HS-5 (cell line): ENCODE measurements at regions not wholly inside any gene's neighbourhood (a gene's known extent, or its start where the extent isn't known, plus 50 kb on each side); places are given as distances from the start of the nearest gene placed in this dataset.

Experiments
- DNase-seq: peaks from one replicate; pipeline ENCODE4 v3.0.0-alpha.2; 2012; ENCODE audit warnings: low read depth

GRCh38 chr5:147037515-147038205, 159.1 kb upstream of the PPP2R2B start:
- peak; percentile 61 for DNase-seq

GRCh38 chr5:147040856-147041255, 162.3 kb upstream of the PPP2R2B start:
- DNase-seq: no peak

GRCh38 chr5:147044572-147045273, 166.2 kb upstream of the PPP2R2B start:
- no peak for DNase-seq

GRCh38 chr5:147045290-147045689, 166.7 kb upstream of the PPP2R2B start:
- DNase-seq: no peak

- DNase-seq: no peak
These were observed 167.7 kb upstream of the PPP2R2B start for GRCh38 chr5:147046281-147046680.

- DNase-seq: no peak
These were observed 168.3 kb upstream of the PPP2R2B start for GRCh38 chr5:147046894-147047293.

GRCh38 chr5:147049764-147050163, 171.2 kb upstream of the PPP2R2B start:
- DNase-seq: no peak

- DNase-seq: no peak
These were observed 171.6 kb upstream of the PPP2R2B start for GRCh38 chr5:147050172-147050571.

GRCh38 chr5:147051193-147051592, 172.6 kb upstream of the PPP2R2B start:
- no peak for DNase-seq

- DNase-seq: no peak
These were observed 174.0 kb upstream of the PPP2R2B start for GRCh38 chr5:147052519-147052918.

GRCh38 chr5:147055089-147055826, 176.7 kb upstream of the PPP2R2B start:
- DNase-seq: no peak

- DNase-seq: no peak
These were observed 177.5 kb upstream of the PPP2R2B start for GRCh38 chr5:147055850-147056566.

GRCh38 chr5:147057051-147057450, 177.8 kb upstream of the STK32A start:
- no peak for DNase-seq

- DNase-seq: no peak
These were observed 173.4 kb upstream of the STK32A start for GRCh38 chr5:147061431-147061830.

GRCh38 chr5:147062427-147062826, 172.4 kb upstream of the STK32A start:
- DNase-seq: no peak

GRCh38 chr5:147063943-147064342, 170.9 kb upstream of the STK32A start:
- DNase-seq: no peak

- no peak for DNase-seq
These were observed 169.8 kb upstream of the STK32A start for GRCh38 chr5:147065071-147065470.

- DNase-seq: no peak
These were observed 165.8 kb upstream of the STK32A start for GRCh38 chr5:147068998-147069397.

- DNase-seq: no peak
These were observed 162.2 kb upstream of the STK32A start for GRCh38 chr5:147072622-147073021.

GRCh38 chr5:147073098-147073497, 161.7 kb upstream of the STK32A start:
- DNase-seq: no peak

GRCh38 chr5:147075187-147075586, 159.6 kb upstream of the STK32A start:
- DNase-seq: no peak

- no peak for DNase-seq
These were observed 154.4 kb upstream of the STK32A start for GRCh38 chr5:147080391-147080790.
